HFF-Myc (cell line): ENCODE measurements at regions not wholly inside any gene's neighbourhood (a gene's known extent, or its start where the extent isn't known, plus 50 kb on each side); places are given as distances from the start of the nearest gene placed in this dataset.

Source experiments
- DNase-seq: peaks from one replicate; pipeline ENCODE4 v3.0.0-alpha.2; 2011; ENCODE audit warnings: low read depth; ENCODE audit errors: extremely low read depth
- H3K4me3 ChIP-seq: replicated peaks from 2 replicates; pipeline ENCODE4 v1.5.1; 2011; ENCODE audit warnings: low read depth, mild to moderate bottlenecking, control low read depth, low read length
- TF ChIP-seq, protein P1 (sequence below): IDR thresholded peaks from 2 replicates; pipeline ENCODE4 v1.5.1; 2012; ENCODE audit warnings: mild to moderate bottlenecking, low read depth, low read length, control low read depth; ENCODE audit errors: missing control alignments

DNA sequence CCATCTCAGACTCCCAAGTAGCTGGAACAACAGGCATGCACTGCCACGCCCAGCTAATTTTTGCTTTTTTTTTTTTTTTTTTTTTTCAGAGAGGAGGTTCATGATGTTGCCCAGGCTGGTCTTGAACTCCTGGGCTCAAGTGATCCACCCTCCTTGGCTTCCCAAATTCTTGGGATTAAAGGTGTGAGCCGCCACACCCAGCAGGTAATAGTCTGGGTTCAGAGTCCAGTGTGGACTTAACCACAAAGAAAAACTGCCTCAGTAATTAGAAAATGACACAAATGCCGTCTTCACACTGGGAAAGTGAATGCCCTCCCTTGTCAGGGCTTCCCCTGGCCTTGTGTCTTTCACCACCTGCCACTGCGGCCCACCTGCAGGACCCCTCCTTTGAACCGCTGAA lies 101.1 kb downstream of the RAB11FIP2 start:
- TF ChIP-seq, protein P1, sequence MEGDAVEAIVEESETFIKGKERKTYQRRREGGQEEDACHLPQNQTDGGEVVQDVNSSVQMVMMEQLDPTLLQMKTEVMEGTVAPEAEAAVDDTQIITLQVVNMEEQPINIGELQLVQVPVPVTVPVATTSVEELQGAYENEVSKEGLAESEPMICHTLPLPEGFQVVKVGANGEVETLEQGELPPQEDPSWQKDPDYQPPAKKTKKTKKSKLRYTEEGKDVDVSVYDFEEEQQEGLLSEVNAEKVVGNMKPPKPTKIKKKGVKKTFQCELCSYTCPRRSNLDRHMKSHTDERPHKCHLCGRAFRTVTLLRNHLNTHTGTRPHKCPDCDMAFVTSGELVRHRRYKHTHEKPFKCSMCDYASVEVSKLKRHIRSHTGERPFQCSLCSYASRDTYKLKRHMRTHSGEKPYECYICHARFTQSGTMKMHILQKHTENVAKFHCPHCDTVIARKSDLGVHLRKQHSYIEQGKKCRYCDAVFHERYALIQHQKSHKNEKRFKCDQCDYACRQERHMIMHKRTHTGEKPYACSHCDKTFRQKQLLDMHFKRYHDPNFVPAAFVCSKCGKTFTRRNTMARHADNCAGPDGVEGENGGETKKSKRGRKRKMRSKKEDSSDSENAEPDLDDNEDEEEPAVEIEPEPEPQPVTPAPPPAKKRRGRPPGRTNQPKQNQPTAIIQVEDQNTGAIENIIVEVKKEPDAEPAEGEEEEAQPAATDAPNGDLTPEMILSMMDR = no peak
- no peak for DNase-seq
- H3K4me3 ChIP-seq = no peak overlapping the region

DNA sequence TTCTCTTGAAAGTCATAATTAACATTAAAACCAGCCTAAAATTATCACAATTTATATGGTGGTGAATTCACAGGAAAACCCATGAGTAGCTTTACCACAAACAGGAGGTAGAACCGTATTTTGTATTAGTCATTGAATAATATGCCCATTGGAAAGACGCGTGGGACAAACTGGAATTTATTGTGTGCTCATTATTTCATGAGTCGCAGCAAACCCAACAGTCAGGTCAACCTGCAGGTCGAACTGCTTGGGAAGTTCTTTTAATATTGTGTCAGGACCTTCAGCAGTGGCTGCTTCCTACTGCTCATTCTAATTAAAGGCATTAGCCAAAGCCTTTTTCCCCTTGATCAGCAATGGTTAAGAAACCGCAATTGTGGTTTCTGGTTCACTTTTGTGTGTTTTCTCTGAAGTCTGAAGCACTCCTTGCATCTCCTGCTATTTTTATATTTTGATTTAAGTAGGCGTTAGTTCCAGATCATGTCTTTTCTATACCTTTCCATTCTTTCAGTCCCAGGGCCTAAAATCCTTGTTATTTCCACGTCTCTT lies 100.1 kb downstream of the RAB11FIP2 start:
- no peak overlapping the region for H3K4me3 ChIP-seq
- no peak for DNase-seq
- TF ChIP-seq, protein P1 = no peak

DNA sequence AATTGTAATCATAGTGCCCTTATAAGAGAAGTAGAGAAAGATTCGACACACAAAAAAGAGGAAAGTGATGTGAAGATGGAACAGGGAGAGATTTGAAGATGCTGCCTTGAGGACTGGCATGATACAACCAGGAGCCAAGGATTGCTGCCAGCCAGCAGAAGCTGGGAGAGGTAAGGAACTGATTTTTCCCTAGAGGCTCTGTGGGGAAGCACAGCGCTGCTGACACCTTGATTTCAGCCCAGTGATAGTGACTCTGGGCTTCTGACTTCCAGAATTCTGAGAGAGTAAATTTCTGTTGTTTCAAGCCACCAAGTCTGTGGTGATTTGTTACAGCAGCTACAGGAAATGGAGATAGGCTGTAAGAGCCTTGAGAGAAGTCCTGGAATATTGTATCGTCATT lies 98.2 kb downstream of the RAB11FIP2 start:
- TF ChIP-seq, protein P1 = no peak
- no peak overlapping the region for H3K4me3 ChIP-seq
- no peak for DNase-seq

DNA sequence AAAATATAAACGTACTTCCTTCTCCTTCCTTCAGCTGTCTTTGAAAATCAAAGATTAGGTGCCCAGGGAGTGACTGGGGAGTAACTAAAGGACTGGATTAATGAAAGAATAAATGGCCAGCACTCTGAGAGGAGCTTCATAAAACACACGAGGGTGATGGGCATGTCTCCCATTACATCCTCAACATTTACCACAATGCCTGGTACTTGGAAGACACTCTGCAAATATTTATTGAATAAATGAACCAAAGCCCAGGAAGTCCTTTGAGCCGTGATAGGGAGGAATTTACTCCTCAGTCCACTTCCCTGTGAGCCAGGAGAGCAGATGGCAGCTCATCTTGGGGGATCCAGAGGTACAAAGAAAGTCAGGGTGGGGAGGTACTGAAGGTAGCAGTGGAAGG lies 96.3 kb downstream of the RAB11FIP2 start:
- TF ChIP-seq, protein P1 = no peak
- no peak overlapping the region for H3K4me3 ChIP-seq
- DNase-seq = no peak
